DOHH2 (cell line): ENCODE measurements at regions not wholly inside any gene's neighbourhood (a gene's known extent, or its start where the extent isn't known, plus 50 kb on each side); places are given as distances from the start of the nearest gene placed in this dataset.

Source experiments
- H3F3A ChIP-seq: fragments of 200-600 bp; sonication (generic), shearing (Covaris generic); 2 replicates; pipeline ENCODE4 v1.6.0; 2016; ENCODE audit warnings: antibody characterized with exemption, mild to moderate bottlenecking; ENCODE audit not compliant: control insufficient read depth, insufficient read depth
- H3K27ac ChIP-seq: fragments of 200-600 bp; sonication (generic); 2 replicates; pipeline ENCODE4 v1.5.1; 2014; ENCODE audit warnings: low read depth, mild to moderate bottlenecking, low read length, moderate library complexity
- H3K27me3 ChIP-seq: fragments of 200-600 bp; sonication (generic); 2 replicates; pipeline ENCODE4 v1.6.1; 2014; ENCODE audit warnings: mild to moderate bottlenecking, low read length, mixed read lengths; ENCODE audit not compliant: control insufficient read depth
- H3K36me3 ChIP-seq: fragments of 200-600 bp; sonication (generic); 2 replicates; pipeline ENCODE4 v1.6.1; 2014; ENCODE audit warnings: mild to moderate bottlenecking, low read length, moderate library complexity, mixed read lengths; ENCODE audit not compliant: control insufficient read depth
- H3K4me1 ChIP-seq: fragments of 200-600 bp; sonication (generic); 2 replicates; pipeline ENCODE4 v1.6.1; 2014; ENCODE audit warnings: mild to moderate bottlenecking, low read length, mixed read lengths; ENCODE audit not compliant: control insufficient read depth
- H3K4me2 ChIP-seq: fragments of 200-600 bp; sonication (generic); 2 replicates; pipeline ENCODE4 v1.6.0; 2014; ENCODE audit warnings: mild to moderate bottlenecking, low read length, moderate library complexity
- H3K4me3 ChIP-seq: fragments of 200-600 bp; sonication (generic); 2 replicates; pipeline ENCODE4 v1.5.1; 2014; ENCODE audit warnings: mild to moderate bottlenecking, low read length, mixed read lengths
- H3K79me2 ChIP-seq: fragments of 200-600 bp; sonication (generic); 2 replicates; pipeline ENCODE4 v1.6.1; 2014; ENCODE audit warnings: mild to moderate bottlenecking, low read length, mixed read lengths; ENCODE audit not compliant: control insufficient read depth
- H3K9me2 ChIP-seq: fragments of 200-600 bp; sonication (generic); replicated peaks from 2 replicates; pipeline ENCODE4 v1.6.1; 2014; ENCODE audit warnings: mild to moderate bottlenecking, low read length, mixed read lengths; ENCODE audit not compliant: control insufficient read depth
- H3K9me3 ChIP-seq: fragments of 200-600 bp; sonication (generic); 2 replicates; pipeline ENCODE4 v1.6.1; 2014; ENCODE audit warnings: antibody characterized with exemption, low read length, mixed read lengths; ENCODE audit not compliant: control insufficient read depth, insufficient read depth
- H4K20me1 ChIP-seq: fragments of 200-600 bp; sonication (generic); 2 replicates; pipeline ENCODE4 v1.6.0; 2014; ENCODE audit warnings: low read depth, mild to moderate bottlenecking, antibody characterized with exemption, low read length, moderate library complexity; ENCODE audit not compliant: control insufficient read depth, insufficient read depth
- CTCF ChIP-seq: fragments of 200-600 bp; sonication (generic); IDR thresholded peaks from one replicate; pipeline ENCODE4 v1.5.1; 2014; ENCODE audit warnings: antibody characterized with exemption, mild to moderate bottlenecking, low read depth, low read length; ENCODE audit not compliant: poor library complexity, severe bottlenecking
- EZH2phosphoT487 ChIP-seq: fragments of 200-600 bp; sonication (generic); IDR thresholded peaks from 2 replicates; pipeline ENCODE4 v1.6.1; 2017; ENCODE audit warnings: borderline replicate concordance, mild to moderate bottlenecking, antibody characterized with exemption, low read length, moderate library complexity, mixed read lengths

GRCh38 chr2:123500346-123500745, 524.7 kb upstream of the CNTNAP5 start:
- no peaks in the 10 kb centered on the region for H3K36me3 ChIP-seq
- no peak overlapping the region for H3K4me2 ChIP-seq

GRCh38 chr2:123500988-123501387, 524.1 kb upstream of the CNTNAP5 start:
- no peak for TF ChIP-seq EZH2phosphoT487
- no peak for TF ChIP-seq CTCF

More at GRCh38 chr2:123500346-123500745, 524.7 kb upstream of the CNTNAP5 start:
- no peak overlapping the region for H3K27ac ChIP-seq
- H3K4me1 ChIP-seq = no peaks in the 10 kb centered on the region
- TF ChIP-seq EZH2phosphoT487 (no peak), CTCF (no peak)
- H3K79me2 ChIP-seq = no peaks in the 10 kb centered on the region
- no peaks in the 10 kb centered on the region for H4K20me1 ChIP-seq
- H3K9me2 ChIP-seq = no peaks in the 10 kb centered on the region
- H3K9me3 ChIP-seq = no peaks in the 10 kb centered on the region; the same call in 1 of the 2 replicates
- no peaks in the 10 kb centered on the region for H3K27me3 ChIP-seq
- H3F3A ChIP-seq = no peaks in the 10 kb centered on the region
- no peak overlapping the region for H3K4me3 ChIP-seq

GRCh38 chr2:123502931-123503330, 522.2 kb upstream of the CNTNAP5 start:
- no peak overlapping the region for H3K27ac ChIP-seq
- no peaks in the 10 kb centered on the region for H4K20me1 ChIP-seq
- no peaks in the 10 kb centered on the region for H3K36me3 ChIP-seq
- H3K4me2 ChIP-seq = no peak overlapping the region
- H3F3A ChIP-seq = no peaks in the 10 kb centered on the region
- no peaks in the 10 kb centered on the region for H3K9me2 ChIP-seq
- H3K4me3 ChIP-seq = no peak overlapping the region
- no peaks in the 10 kb centered on the region; the same call in 1 of the 2 replicates for H3K9me3 ChIP-seq
- no peaks in the 10 kb centered on the region for H3K4me1 ChIP-seq
- no peaks in the 10 kb centered on the region for H3K27me3 ChIP-seq
- TF ChIP-seq CTCF (no peak), EZH2phosphoT487 (no peak)
- H3K79me2 ChIP-seq = no peaks in the 10 kb centered on the region

More at GRCh38 chr2:123500988-123501387, 524.1 kb upstream of the CNTNAP5 start:
- H3K9me3 ChIP-seq = no peaks in the 10 kb centered on the region; the same call in 1 of the 2 replicates
- H3K27ac ChIP-seq = no peak overlapping the region
- H3K9me2 ChIP-seq = no peaks in the 10 kb centered on the region
- no peaks in the 10 kb centered on the region for H3K4me1 ChIP-seq
- no peaks in the 10 kb centered on the region for H3K79me2 ChIP-seq
- no peak overlapping the region for H3K4me3 ChIP-seq
- no peak overlapping the region for H3K4me2 ChIP-seq
- no peaks in the 10 kb centered on the region for H3K27me3 ChIP-seq
- no peaks in the 10 kb centered on the region for H4K20me1 ChIP-seq
- H3F3A ChIP-seq = no peaks in the 10 kb centered on the region
- no peaks in the 10 kb centered on the region for H3K36me3 ChIP-seq
